Activated CD4-positive, alpha-beta T cell treated with anti-CD3 and anti-CD28 coated beads for 4 hours (primary cell): ENCODE measurements at regions not wholly inside any gene's neighbourhood (a gene's known extent, or its start where the extent isn't known, plus 50 kb on each side); places are given as distances from the start of the nearest gene placed in this dataset.

Experiments
- DNase-seq, 2 donors: peaks; one replicate each; pipeline ENCODE4 v3.0.0-alpha.2; 2020

GRCh38 chr13:66069570-66069969 lies 1160.6 kb downstream of the PCDH9 start:
- DNase-seq = no peak

GRCh38 chr13:66068683-66069082 lies 1161.5 kb downstream of the PCDH9 start:
- DNase-seq = no peak

DNA sequence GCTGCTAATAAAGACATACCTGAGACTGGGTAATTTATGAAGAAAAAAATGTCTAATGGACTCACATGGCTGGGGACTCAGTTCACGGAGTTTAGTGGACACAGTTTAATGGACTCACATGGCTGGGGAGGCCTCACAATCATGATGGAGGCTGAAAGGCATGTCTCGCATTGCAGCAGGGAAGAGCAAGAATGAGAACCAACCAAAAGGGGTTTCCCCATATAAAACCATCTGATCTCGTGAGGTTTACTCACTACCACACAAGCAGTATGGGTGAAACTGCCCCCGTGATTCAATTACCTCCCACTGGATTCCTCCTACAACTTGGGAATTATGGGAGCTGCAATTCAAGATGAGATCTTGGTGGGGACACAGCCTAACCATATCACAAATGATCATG lies 1181.2 kb downstream of the PCDH9 start:
- DNase-seq = no peak

DNA sequence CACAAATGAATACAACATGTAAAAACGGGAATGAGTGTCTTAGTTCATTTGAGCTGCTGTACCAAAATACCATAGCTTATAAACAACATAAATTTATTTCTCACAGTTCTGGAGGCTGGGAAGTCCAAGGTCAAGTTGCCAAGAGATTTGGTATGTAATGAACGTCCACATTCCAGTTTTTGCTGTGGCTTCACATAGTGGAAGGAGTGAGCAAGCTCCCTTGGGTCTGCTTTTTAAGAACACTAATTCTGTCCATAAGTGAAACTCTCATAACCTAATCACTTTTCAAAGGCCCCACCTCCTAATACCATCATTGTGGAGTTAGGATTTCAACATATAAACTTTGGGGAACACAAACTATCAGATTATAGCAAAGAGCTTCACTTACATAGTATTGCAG lies 1189.6 kb downstream of the PCDH9 start:
- DNase-seq = no peak

DNA sequence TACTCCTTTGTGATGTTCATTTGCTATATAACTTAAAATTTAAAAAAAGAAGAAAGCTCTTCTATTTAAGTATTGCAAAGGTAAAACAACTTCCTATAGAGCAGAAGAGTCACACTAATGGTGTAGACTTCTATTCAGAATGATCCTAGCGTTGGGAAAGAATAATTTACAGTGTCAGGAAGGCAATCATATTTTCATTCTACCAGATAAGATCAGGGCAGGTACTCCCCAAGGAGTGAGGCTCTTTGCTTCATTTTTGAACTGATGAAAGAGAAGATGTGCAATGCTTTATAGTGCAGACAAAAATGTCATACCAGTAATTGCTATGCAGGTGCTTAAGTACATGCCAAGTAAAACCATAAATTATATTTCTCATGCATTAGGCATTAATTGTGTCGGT lies 1193.0 kb downstream of the PCDH9 start:
- DNase-seq = no peak

DNA sequence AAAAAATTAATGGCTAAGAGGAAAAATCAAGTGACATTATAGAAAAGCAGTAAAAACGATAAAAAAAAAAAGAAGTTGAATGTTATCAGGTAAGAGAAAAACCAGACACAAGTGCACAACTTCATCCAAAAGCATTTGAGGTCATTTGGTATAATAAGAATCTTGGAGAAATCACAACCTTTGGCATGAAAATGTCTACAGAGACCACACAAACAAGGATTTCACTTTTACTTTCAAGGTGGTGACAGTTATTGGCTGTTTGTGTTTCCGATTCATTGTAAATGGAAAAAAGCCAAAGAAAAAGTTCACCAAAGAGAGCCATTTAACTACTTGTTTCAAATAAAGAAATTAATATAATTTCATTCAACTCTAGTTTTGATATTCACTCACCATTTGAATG lies 1193.5 kb downstream of the PCDH9 start:
- DNase-seq = no peak

- DNase-seq = no peak
Measured at GRCh38 chr13:66036024-66036614, 1194.0 kb downstream of the PCDH9 start.

- DNase-seq = no peak
Measured at GRCh38 chr13:66033924-66034323, 1196.2 kb downstream of the PCDH9 start.

DNA sequence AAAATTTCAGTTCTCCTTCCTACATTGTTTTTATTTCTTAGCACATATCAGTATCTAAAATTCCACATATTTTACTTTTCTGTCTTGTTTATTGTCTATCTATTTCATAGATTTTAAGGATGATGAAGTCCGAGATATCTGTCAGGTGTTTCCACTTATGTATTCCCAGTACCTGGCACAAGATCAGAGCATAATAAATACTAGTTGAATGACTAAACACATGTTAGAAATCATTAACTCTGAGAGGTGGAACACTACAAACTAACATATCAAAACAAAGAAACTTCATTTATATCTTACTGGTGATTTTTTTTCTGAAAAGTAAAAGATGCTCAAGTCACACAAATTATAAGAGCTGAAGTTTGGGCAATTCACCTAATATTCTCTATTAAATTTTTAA lies 1208.3 kb downstream of the PCDH9 start:
- DNase-seq = no peak

GRCh38 chr13:66014771-66015170 lies 1215.4 kb downstream of the PCDH9 start:
- no peak for DNase-seq

DNA sequence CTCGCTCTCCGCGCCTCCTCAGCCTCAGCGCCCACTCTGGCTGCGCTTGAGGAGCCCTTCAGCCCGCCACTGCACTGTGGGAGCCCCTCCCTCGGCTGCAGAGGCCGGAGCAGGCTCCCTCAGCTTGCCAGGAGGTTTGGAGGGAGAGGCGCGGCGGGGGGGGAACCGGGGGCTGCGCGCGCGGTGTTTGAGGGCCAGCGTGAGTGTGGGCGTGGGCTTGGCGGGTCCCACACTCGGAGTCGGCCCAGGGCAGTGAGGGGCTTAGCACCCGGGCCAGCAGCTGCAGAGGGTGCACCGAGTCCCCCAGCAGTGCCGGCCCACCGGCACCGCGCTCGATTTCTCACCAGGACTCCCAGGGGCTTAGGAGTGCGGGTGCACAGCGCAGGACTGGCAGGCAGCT lies 1220.9 kb downstream of the PCDH9 start:
- no peak for DNase-seq

GRCh38 chr13:66003558-66003957 lies 1226.6 kb downstream of the PCDH9 start:
- DNase-seq = no peak

DNA sequence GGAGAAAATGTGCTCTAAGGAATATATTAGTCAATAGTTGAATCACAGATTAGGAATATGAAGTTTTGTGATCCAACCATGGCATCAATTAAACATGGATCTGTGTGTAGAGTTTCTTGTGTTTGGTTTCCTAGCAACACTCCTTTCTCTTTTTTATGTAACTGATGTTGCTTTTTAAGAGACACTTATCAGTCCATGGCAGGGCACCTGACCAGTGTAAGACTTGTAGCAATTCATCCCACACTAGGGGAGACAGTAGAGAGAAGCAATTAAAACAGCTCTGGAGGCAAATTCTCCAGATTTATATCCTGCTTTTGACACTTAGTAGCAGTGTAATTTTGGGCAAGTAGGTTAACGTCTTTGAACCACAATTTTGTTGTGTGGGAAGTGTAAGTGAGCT lies 1229.0 kb downstream of the PCDH9 start:
- no peak for DNase-seq

- no peak for DNase-seq
Measured at GRCh38 chr13:65999411-65999810, 1230.7 kb downstream of the PCDH9 start.

GRCh38 chr13:65990684-65991083 lies 1239.5 kb downstream of the PCDH9 start:
- no peak for DNase-seq

GRCh38 chr13:65985612-65986011 lies 1244.5 kb downstream of the PCDH9 start:
- no peak for DNase-seq

DNA sequence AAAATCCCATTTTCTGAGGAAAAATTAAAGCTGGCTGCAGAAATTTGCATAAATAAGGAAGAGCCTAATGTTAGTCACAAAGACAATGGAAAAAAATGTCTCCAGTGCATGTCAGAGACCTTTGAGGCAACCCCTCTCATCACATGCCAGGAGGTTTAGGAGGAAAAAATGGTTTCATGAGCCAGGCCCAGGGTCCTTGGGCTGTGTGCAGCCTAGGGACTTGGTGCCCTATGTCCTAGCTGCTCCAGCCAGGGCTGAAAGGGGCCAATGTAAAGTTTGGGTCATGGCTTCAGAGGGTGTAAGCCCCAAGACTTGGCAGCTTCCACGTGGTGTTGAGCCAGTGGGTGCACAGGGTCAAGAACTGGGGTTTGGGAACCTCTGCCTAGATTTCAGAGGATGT lies 1252.6 kb downstream of the PCDH9 start:
- DNase-seq = no peak

GRCh38 chr13:65971541-65971940 lies 1258.6 kb downstream of the PCDH9 start:
- no peak for DNase-seq

GRCh38 chr13:65966991-65967451 lies 1263.1 kb downstream of the PCDH9 start:
- no peak for DNase-seq

- DNase-seq = no peak
Measured at GRCh38 chr13:65965501-65965900, 1264.6 kb downstream of the PCDH9 start.

DNA sequence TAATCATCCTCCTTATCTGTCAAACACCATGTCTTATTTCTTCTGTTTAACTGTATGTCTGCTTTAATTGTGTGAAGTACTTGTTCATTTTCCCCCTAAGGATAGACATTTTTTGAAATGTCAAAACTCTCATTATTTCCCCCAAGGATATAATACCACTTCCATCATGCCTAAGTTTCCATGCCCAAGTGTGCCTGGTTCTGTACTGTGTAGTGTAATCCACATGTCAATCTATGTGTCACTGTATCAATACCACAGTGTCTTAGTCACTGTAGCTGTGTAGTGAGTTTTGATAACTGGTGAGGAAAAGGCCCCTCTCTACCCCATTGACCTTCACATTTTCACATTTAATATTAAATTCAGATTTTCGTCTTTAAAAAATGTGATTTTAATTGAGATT lies 1265.5 kb downstream of the PCDH9 start:
- no peak for DNase-seq

DNA sequence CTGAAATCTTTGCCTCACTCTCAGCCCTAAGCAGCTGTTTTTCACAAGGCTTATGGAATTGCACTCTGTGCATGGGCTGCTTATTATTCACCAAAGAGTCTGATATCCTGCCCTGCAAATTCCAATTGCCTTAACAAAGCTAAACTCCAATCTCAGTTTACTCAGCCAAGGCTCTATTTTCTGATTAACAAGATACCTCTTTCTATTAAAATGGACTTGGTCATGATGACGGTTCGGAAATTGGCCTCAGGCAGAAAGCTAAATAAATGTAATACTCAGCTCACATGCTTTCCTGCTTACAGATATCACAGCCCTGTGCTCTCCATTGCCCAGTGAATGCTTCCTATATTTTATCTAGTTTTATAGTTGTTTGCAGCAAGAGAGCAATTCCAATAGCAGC lies 1270.8 kb downstream of the PCDH9 start:
- DNase-seq = no peak

DNA sequence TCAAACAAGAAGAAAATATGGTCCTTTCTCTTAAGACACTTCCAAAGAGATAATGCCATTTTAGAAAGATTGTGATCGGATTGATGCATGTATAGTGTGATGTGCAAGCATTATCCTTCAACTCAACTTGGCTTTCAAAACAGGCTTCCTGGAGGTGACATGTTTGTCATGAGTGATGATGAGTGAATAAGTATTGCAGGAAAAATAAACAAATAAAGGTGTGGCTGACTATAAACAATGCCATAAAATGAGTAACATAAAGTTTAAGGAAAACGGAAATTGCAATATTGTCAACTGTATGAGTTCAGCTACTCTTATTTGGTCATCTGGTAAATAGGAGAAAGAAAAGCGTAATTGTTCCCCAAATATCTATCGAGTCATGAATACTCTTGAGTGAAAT lies 1283.7 kb downstream of the PCDH9 start:
- no peak for DNase-seq

GRCh38 chr13:65943708-65944107 lies 1286.4 kb downstream of the PCDH9 start:
- no peak for DNase-seq

DNA sequence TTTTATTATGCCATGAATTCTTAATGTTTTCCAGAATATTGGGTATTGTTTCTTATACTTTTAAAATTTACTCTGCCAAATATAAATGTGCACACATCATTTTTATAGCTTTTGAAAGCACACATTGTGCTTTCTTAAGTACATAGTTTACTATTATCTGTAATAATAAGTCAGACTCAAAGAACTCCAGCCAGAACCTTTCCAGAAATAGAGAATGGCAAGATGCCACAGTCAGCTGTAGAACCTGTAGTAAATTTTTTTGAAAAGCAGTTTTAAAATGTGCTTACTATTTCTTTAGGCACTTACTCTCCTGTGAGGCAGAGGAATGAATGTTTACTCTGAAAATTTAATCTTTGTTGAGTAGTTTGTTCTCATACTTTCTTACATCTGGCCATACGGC lies 1287.1 kb downstream of the PCDH9 start:
- no peak for DNase-seq

DNA sequence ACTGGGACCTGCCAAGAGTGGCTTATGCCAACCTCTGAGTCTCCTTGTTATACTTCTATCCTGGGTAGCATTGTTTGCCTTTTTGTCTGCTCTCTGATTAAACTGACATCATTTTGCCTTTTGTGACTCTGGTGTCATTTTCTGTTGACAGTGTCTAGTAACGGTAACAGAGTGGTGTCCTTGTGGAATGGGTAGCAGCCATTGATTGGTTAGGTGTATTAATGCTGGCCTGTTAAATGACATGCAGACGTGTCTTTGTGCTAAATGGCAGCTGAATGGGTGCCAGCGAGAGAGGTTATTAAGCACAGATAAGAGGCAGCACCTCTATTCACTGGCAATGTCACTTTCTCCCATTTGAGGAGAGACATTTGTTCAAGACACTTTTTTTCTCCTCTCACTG lies 1289.4 kb downstream of the PCDH9 start:
- DNase-seq = no peak
